HFF-Myc (cell line): ENCODE measurements at regions not wholly inside any gene's neighbourhood (a gene's known extent, or its start where the extent isn't known, plus 50 kb on each side); places are given as distances from the start of the nearest gene placed in this dataset.

Experiments
- DNase-seq: peaks from one replicate; pipeline ENCODE4 v3.0.0-alpha.2; 2011; ENCODE audit warnings: low read depth; ENCODE audit errors: extremely low read depth
- H3K4me3 ChIP-seq: replicated peaks from 2 replicates; pipeline ENCODE4 v1.5.1; 2011; ENCODE audit warnings: low read depth, mild to moderate bottlenecking, control low read depth, low read length
- TF ChIP-seq, protein P1 (sequence below): IDR thresholded peaks from 2 replicates; pipeline ENCODE4 v1.5.1; 2012; ENCODE audit warnings: mild to moderate bottlenecking, low read depth, low read length, control low read depth; ENCODE audit errors: missing control alignments

DNA sequence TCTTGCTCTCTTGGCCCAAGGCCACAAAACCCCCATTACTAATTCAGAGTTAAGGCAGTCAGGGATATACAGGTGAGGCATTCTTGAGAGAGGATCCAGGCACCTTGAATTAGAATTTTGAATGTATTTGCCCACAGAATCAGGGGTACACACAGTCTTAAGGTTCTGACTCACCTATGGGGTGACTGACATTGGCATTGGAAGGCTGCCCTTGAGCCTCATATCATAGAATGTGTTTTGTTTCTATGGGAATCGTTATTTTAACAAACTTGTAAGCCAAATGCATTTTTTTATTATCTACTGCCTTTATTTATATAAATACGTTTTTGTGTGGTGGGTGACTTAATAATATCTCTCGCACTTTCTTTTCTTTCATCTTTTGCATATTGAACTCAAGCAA, 218.6 kb upstream of the CITED2 start:
- no peak for DNase-seq
- TF ChIP-seq, protein P1, sequence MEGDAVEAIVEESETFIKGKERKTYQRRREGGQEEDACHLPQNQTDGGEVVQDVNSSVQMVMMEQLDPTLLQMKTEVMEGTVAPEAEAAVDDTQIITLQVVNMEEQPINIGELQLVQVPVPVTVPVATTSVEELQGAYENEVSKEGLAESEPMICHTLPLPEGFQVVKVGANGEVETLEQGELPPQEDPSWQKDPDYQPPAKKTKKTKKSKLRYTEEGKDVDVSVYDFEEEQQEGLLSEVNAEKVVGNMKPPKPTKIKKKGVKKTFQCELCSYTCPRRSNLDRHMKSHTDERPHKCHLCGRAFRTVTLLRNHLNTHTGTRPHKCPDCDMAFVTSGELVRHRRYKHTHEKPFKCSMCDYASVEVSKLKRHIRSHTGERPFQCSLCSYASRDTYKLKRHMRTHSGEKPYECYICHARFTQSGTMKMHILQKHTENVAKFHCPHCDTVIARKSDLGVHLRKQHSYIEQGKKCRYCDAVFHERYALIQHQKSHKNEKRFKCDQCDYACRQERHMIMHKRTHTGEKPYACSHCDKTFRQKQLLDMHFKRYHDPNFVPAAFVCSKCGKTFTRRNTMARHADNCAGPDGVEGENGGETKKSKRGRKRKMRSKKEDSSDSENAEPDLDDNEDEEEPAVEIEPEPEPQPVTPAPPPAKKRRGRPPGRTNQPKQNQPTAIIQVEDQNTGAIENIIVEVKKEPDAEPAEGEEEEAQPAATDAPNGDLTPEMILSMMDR: no peak
- no peak overlapping the region for H3K4me3 ChIP-seq

DNA sequence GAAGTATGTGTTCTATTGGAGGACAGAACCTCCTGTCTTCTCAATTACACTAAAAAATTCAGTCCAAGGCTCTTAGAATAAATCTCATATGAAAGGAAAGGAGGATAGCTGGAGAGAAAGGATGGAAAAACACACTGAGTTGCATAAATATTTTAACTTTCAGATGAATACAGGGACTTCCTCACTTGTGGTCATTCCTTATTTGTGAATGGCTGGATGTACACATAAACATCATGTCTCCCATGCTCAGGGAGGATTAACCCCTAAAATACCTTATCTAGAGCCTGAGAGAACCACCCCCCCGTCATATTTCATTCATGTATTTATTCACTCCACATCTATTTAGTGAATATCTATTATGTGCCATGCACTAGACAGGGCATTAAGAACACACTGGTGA, 217.6 kb upstream of the CITED2 start:
- DNase-seq: no peak
- TF ChIP-seq, protein P1: no peak
- H3K4me3 ChIP-seq: no peak overlapping the region

DNA sequence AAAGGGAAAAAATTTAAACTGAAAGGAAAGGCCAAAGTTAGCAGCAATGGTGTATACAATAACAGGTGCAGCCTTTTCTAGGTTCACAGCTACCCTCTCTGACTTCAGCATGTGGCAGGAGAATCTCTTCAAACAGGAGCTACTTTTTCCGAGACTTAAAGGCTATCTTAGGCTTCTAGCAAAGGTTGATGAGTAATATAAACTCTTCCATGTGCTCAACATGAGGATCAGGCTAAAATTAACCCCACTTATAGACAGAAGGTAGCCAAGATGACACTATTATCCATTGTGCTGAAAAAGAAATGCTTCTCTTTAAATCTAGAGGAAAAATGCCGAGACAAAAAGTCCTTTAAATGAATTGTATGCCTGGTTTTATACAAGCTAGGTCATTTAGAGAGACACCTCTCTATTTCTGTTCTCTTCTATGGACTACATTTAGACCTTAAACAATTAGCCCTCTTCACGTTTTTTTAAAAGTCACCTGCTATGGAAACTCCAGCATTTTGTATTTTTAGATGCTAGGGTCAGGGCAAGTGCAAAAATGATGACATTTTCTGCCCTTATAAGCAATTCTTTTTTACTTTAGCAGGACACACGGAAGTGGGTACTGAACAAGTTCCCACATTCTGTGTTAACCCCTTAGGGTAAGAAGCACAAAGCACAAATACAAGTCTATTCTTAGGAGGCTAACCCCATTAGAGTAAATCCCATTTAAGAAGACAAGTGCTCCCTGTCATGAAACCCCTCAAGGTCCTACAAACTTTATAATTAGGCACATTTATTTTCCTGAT, 216.8 kb upstream of the CITED2 start:
- H3K4me3 ChIP-seq: no peak overlapping the region
- no peak for DNase-seq
- TF ChIP-seq, protein P1: no peak

DNA sequence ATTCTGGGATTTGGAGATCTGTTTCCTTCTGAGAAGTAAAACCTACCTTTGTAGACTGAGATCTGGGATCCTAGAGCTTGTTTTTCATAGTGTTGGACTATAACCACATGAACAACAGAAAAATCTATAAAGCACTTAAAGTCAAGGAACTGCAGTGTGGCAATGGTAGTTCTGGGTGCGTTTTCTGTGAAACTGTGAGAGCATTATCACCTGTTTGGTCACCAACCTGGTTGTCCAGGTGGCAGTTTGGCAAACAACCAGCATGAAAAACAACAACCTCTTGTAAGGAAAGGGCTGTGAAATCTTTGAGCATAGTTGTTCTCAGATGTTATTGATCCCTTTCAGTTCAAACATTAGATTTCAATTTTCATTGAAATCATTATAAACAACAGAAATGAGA, 215.8 kb upstream of the CITED2 start:
- H3K4me3 ChIP-seq: no peak overlapping the region
- TF ChIP-seq, protein P1: no peak
- DNase-seq: no peak

DNA sequence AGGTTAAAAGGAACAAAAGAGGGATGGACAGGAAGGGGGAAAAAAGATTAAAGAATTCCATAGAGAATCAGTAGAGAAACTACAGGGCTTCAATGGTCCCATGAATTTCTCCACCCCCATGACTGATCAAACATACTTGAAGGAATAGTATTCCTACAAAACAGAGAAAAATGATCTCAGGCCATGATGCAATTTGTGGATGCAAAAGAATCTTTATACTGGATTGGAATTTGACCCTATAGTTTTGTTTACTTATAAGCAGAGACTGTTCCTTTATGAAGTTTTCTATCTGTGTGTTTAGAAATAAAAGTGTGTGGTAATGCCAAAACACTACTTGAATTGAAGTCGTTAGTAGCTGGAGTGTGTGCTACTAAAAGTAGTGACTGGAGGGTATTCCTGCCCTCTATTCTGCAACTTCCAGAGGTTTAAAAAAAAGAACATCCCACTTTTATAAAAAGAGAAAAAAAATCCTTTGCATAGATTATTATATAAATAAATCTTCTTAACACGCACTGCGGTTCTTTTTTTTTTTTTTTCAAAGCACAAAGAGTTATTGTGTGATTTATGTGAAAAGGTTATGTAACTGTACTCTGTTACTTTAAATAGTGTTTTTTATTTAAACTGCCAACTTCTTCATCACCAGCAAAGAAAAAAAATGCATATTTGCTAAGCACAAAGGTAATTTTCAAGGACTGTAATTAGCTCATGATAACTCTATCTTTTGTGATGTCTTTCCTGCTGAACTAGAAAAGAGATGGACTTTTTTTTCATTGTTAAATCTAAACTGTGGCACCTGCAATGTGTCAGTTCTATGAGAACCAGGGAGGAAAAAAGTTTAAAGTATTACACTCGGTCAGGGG, 214.5 kb upstream of the CITED2 start:
- H3K4me3 ChIP-seq: no peak overlapping the region
- no peak for DNase-seq
- TF ChIP-seq, protein P1: no peak

DNA sequence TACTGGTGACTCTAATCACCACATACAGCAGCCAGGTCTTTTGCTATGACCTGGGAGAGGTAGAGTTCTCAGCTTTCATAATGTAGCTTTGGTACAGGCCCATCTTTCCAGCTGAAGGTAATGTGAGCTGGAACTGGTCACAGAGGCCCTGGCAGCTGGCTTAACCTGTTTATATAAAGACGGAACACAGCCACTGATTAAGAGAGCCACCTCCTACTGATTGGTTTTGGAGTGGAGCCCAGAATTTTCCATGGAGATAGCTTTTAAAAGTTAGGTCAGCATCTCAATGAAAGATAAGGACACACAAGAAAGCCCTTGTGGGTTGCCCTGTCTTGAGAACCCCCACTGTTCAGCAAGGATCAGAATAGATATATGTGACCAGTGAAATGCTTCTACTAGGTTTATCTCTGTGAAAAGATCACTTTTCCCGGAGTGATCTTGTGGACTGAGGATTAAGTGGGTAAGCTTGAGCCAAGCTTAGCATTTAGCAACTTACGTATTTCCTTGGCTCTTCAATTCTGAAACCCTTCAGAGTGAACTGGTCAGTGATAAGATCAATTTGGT, 213.7 kb upstream of the CITED2 start:
- no peak for DNase-seq
- no peak overlapping the region for H3K4me3 ChIP-seq
- TF ChIP-seq, protein P1: no peak
